Fibroblast of upper back skin (primary cell): ENCODE measurements at regions not wholly inside any gene's neighbourhood (a gene's known extent, or its start where the extent isn't known, plus 50 kb on each side); places are given as distances from the start of the nearest gene placed in this dataset.
A peak's percentile ranks its signal among the peaks of the same experiment; 100 is the strongest.

Experiments used
- DNase-seq: peaks from one replicate; pipeline ENCODE4 v3.0.0-alpha.2; 2013

DNA sequence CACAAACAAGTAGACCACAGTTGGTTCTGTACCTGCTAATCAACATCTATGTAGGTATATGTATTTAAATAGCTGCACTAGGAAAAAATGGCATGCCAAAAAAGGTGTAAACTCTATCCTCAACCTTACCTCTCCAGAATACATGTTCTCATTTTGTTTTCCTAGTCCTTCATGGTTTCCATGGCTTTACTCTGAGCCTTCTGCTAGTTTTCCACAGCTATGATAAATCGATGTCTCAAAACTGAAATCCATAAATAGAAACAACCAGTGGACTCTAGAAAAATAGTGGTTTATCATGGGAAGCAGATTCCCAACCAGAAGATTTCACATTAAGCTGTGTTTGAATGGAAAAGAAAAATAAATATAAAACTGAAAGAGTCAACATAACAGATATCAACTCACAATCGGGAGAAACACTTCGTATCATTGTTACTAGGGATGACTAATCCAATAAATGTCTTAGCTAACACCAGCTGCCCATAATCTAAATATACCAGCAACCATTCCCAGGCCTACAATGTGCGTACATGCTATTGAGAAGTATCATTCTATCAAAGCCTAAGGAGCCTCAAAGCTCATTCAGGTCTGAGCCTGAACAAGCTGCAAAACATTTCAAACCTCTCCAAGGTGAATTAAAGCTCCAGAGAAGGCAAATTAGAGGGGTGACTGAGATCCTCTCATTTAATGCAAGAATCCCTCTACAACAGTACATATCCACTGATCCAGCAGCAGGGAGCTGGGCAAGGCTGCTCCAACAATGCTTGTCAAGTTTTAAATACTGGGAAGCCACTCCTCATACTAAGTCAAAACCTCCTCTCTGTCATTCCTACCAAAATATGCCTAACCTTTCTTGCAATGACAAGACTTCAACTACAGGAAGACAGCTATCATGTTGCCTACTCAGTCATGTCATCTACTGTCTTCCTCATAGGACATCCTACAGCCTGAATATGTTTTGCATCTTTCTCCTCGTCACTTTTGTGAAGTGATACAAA is 90.2 kb downstream of the KCTD12 start:
- no peak for DNase-seq

DNA sequence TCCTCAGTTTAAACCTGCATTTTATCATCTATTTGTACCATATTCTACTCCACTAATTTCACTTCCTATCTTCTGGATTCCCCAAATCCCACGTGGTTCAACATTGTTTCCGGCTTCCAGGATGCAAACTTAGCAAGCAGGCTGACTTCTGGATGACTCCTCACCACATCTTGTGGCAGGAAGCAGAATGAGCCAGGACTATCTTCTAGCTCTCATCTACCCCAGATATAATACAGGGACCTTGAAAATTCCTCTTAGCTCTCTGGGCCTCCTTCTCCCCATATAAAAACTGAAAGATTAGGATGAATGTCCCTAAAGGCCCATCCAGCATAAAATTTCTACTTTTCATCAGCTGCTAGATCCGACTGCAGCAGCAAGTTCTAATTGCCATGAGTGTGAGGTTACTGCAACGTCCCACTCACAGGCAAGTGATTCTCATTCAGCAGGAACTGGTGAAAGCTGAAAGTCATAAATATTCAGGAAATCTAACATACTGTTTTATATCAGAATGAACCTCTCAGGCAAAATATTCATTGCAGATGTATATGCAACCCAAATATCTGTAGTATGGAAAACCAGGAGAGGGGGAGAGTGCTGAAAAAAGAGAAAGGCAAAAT is 93.4 kb downstream of the KCTD12 start:
- DNase-seq = peak; percentile 80

DNA sequence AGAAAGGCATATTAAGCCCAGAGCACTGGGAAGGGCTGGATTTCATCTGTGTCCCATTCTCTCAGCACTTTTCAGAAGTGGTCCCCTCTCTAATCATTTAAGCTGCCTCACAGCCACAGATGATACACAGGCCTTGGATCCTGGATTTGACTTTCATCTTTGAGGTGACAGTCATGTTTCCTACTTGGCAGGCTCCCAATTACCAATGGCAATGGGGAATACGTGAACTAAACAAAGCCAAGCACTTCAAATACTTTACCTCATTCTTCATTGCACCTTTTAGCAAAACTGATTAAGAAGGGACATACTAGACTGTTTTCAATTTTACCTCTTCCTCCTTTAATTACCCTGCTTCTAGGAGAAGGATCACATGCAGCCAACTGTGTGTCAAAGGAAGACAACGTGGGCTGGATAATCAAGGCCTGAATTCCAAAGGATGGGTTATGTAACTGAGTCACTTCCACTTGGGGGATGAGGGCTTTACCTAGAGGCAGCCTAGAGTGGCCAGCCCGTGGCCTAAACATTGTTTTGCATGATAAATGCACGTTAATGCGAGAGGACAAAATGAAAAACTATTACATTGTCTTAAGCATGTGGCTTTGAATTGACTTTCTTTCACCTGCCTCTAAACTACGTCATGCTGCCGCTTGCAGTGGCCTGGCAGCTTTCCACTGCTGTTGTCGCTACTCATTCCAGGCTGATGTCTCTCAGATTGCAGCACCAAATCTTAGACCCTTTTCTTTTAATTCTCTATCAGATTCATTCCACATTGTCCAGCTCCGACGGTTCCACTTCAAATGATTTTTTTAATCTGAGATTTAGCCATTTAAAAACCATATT is 95.0 kb downstream of the KCTD12 start:
- peak; percentile 47 for DNase-seq

GRCh38 chr13:76790526-76790925 is 95.7 kb downstream of the KCTD12 start:
- DNase-seq = peak; percentile 64

- DNase-seq = no peak
Observed at GRCh38 chr13:76783798-76784197, 102.4 kb downstream of the KCTD12 start.

DNA sequence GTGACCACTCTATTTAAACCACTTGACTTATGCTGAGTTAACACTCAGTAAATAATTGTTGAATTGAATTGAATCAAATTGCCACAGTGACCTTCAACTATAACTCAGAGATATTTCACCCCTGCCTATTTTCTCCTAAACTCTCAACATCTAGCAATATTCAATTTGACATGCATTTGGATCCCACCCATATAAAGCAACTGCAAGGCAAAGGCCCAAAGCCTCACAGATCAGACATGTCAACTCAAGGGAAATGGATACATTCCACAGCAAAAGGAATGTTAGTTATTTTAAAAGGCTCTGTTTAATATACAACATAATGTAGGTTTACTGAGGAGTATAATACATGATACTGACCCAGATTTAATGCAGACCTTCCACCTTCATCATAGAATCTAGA is 107.4 kb downstream of the KCTD12 start:
- DNase-seq = peak; percentile 60

- DNase-seq = no peak
Observed at GRCh38 chr13:76777096-76777495, 109.1 kb downstream of the KCTD12 start.

GRCh38 chr13:76775088-76775740 is 111.0 kb downstream of the KCTD12 start:
- no peak for DNase-seq

- peak; percentile 38 for DNase-seq
Observed at GRCh38 chr13:76773448-76774094, 112.6 kb downstream of the KCTD12 start.

DNA sequence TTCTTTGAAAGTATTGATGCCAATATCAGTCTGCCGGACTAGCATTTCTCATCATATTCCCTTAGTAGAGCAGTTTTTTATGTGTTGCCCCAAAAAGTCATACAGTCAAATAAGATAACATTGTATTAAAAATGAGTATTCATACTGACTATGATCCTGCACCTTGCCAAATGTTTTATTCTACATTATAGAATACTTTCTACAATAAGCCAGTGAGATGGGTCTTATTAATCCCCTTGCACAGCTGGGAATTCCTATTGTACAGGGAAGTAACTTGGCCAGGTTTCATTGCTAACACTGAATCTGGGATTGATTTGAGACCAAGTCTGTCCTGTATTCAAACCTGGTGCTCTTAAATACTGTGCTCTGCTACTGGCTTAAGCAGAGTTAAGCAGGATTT is 114.0 kb downstream of the KCTD12 start:
- no peak for DNase-seq

DNA sequence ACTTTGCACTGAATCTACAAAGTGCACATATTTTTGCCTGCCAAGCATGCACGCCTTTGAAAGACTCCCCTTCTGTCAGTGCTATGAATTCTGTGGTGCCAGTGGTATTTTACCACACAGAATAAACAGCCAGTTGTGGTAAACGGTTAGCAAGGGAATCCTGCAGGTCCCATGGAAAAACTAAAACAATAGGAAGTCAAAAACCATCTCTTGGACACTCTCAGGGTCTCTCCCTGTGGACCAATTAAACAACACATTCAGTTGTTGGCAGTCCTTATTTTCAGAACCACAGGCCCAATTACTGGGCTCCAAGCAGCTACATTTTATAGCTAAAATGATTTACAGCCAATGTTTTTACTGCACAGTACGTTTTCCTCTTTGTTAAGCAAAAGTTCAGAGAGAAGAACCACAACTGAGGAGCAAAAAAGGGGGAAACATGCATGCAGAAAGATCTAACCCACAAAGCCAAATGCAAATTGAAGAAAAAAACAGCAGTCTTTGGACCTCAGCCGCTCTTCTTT is 116.9 kb downstream of the KCTD12 start:
- peak; percentile 28 for DNase-seq

GRCh38 chr13:76768384-76768783 is 117.8 kb downstream of the KCTD12 start:
- DNase-seq = no peak

- DNase-seq = no peak
Observed at GRCh38 chr13:76764916-76765315, 121.3 kb downstream of the KCTD12 start.

GRCh38 chr13:76764429-76764828 is 121.8 kb downstream of the KCTD12 start:
- peak; percentile 20 for DNase-seq

- DNase-seq = no peak
Observed at GRCh38 chr13:76762721-76763120, 123.5 kb downstream of the KCTD12 start.

- DNase-seq = no peak
Observed at GRCh38 chr13:76759877-76760276, 126.3 kb downstream of the KCTD12 start.

GRCh38 chr13:76758738-76759137 is 127.5 kb downstream of the KCTD12 start:
- DNase-seq = no peak

GRCh38 chr13:76758257-76758656 is 127.9 kb downstream of the KCTD12 start:
- DNase-seq = no peak

DNA sequence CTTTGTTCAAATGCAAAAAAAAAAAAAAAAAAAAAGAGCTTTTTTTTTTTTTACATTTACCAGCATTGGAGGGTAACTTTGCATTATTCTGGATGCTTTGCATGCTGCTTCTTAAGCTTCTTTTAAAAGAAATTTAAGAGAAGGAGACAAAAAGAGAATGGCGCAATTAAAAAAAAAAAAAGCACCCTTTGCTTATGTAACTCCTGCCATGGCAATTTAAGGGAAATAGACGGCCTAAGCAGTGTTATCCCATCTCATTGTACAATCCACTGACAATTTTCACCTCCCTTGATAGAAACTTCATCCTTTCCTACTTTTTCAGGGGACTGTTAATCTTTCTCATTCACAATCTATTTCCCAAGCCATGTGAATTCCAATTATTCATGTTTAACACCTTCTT is 129.8 kb downstream of the KCTD12 start:
- DNase-seq = no peak

DNA sequence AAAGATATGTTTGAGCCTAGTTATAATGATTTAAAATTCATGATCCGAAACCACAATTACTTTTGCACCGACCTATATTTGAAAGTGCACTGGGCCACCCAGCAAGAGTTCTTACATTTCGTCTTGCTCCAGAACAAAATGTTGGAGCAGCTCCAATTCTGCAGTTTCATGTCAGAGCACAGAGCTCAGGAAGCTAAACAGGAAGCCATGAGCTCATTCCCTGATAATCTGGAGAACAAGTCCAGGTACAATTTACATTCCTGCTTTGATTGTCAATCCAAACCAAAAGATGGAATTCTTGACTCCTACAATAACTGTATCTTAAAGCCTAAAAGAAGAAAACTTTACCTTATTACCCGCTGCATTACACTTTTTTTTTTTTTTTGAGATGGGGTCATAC is 131.8 kb downstream of the KCTD12 start:
- DNase-seq = peak; percentile 46

DNA sequence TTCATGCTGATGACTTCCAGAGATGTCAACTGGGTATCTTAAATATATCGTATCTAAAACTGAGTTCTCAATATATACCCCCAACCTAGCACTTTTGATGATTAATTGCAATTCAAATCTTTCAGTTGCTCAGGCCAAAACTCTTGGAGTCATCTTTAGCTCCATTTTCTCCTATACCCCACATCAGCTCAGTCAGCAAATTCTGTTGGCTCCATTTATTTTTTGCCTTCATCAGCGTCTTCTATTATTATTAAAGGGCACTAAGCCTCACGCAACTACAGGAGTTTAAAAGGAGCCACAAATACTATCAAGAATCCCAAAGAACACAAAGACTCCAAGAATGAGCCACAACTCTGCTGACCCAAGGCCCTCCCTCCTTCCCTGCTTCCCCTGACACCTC is 134.9 kb downstream of the KCTD12 start:
- no peak for DNase-seq

GRCh38 chr13:76750126-76750525 is 136.1 kb downstream of the KCTD12 start:
- no peak for DNase-seq
